Effector memory CD8-positive, alpha-beta T cell (primary cell): ENCODE measurements at regions not wholly inside any gene's neighbourhood (a gene's known extent, or its start where the extent isn't known, plus 50 kb on each side); places are given as distances from the start of the nearest gene placed in this dataset.

Experiments
- ATAC-seq: fragments of 150-1000 bp; cut with Tn5 transposase; replicated peaks from 2 replicates; pipeline ENCODE4 v1.10.0; 2021; ENCODE audit warnings: mild to moderate bottlenecking, moderate library complexity
- DNase-seq, 3 experiments: peaks; one replicate each; pipeline ENCODE4 v3.0.0; 2021
- H3K27ac Mint-ChIP-seq, 2 donors: one replicate each; pipeline ENCODE4 v1.8.0; 2022; ENCODE audit warnings: mild to moderate bottlenecking in 2 of 2, mixed read lengths in 2 of 2, moderate library complexity in 2 of 2
- H3K27me3 Mint-ChIP-seq, 2 donors: one replicate each; pipeline ENCODE4 v1.8.0; 2022; ENCODE audit warnings: mixed read lengths in 2 of 2
- H3K36me3 Mint-ChIP-seq: one replicate; pipeline ENCODE4 v1.8.0; 2022; ENCODE audit warnings: mild to moderate bottlenecking, moderate library complexity, mixed read lengths; ENCODE audit not compliant: insufficient read depth
- H3K4me1 Mint-ChIP-seq, 2 donors: one replicate each; pipeline ENCODE4 v1.8.0; 2022; ENCODE audit warnings: low read depth in 2 of 2, mixed read lengths in 2 of 2
- H3K4me3 Mint-ChIP-seq, 2 donors: one replicate each; pipeline ENCODE4 v1.8.0; 2022; ENCODE audit warnings: mild to moderate bottlenecking in 2 of 2, mixed read lengths in 2 of 2, moderate library complexity in 2 of 2
- H3K9me3 Mint-ChIP-seq, 2 donors: one replicate each; pipeline ENCODE4 v1.8.0; 2022; ENCODE audit warnings: mixed read lengths in 2 of 2

DNA sequence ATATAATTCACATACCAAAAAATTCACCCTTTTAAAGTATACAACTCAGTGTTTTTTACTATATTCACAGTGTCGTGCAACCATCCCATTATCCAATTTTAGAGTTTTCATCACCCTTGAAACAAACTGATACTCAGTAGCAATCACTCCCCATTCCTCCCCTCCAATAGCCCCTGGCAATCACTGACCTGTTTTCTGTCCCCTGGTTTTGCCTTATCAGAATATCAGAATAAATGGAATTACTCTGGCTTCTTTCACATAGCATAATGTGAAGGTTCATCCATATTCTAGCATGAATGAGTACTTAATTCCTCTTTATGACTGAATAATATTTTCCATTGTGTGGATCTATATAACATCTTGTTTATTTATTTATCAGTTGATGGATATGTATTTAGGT is 153.2 kb downstream of the AASDH start:
- no peaks in the 10 kb centered on the region for H3K36me3 Mint-ChIP-seq
- H3K9me3 Mint-ChIP-seq: no peaks in the 10 kb centered on the region
- ATAC-seq: no peak
- H3K27me3 Mint-ChIP-seq: peaks cover 20 to 27% of the 10 kb centered on the region in 2 donors
- no peak overlapping the region for H3K27ac Mint-ChIP-seq
- no peaks in the 10 kb centered on the region for H3K4me1 Mint-ChIP-seq
- H3K4me3 Mint-ChIP-seq: no peak overlapping the region
- no peak for DNase-seq

DNA sequence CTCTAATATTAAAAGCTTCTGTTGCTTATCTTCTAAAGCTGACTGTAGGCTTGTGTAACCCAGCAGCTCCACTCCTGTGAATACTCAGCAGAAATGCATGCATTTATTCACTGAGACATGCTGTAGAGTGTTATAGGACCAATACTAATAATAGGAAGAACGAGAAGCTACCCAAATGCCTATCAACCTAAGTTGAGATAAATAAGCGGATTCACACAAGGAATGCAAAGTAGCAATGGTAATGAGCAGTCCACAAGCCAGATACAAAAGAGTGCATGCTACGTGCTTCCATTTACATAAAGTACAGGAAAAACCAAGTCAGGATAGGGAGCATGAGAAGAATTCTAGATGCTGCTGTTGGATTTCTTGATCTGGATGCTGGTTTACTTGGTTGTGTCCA is 155.9 kb downstream of the AASDH start:
- no peak for ATAC-seq
- no peaks in the 10 kb centered on the region for H3K4me1 Mint-ChIP-seq
- H3K27me3 Mint-ChIP-seq: peaks cover 36 to 42% of the 10 kb centered on the region in 2 donors
- H3K36me3 Mint-ChIP-seq: no peaks in the 10 kb centered on the region
- DNase-seq: no peak
- no peak overlapping the region for H3K4me3 Mint-ChIP-seq
- H3K27ac Mint-ChIP-seq: no peak overlapping the region
- no peaks in the 10 kb centered on the region for H3K9me3 Mint-ChIP-seq

DNA sequence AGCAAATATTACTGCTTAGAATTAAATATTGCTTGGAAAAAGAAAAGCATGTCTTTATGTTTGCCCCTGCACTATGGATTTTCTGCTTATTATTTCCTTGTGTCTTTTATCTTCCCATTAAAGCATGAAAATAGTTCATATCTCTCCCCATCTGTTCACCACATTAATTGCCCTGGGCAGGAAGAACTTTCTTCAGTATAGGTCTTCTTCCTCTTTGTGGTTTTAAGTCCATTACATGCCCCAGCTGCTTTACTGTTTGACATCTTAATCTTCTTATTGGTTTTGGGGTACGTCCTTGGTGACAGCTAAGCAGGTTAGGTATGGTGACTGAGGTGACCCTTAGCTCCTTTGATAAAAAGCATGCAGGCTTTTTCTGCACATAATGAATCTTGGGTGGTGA is 157.3 kb downstream of the AASDH start:
- H3K27ac Mint-ChIP-seq: no peak overlapping the region
- no peaks in the 10 kb centered on the region for H3K36me3 Mint-ChIP-seq
- no peaks in the 10 kb centered on the region for H3K9me3 Mint-ChIP-seq
- ATAC-seq (no peak), DNase-seq (no peak)
- H3K27me3 Mint-ChIP-seq: peaks cover 21 to 39% of the 10 kb centered on the region in 2 donors
- no peak overlapping the region for H3K4me3 Mint-ChIP-seq
- H3K4me1 Mint-ChIP-seq: no peaks in the 10 kb centered on the region

DNA sequence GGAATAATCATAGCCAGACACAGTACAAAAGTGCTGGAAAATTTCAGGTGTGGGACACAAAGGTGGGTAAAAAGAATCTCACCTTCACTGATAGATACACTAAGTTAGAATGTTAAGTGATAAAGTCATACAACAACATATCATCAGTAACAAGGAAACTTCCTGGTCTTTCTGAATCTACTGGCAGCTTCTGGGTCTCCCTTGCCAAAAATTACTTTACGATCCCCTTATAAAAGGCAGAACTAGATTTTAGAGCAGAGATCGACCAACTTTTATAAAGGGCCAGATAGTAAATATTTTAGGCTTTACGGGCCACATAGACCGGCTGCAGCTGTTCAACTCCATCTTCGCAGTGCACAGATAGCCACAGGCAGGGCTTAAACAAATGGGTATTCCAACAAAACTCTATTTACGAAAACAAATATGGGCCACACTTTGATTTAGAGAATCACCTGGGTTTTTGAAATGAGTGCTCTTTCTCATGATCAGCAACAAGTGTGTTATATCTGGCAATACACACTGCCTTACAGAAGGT is 159.9 kb downstream of the AASDH start:
- ATAC-seq (no peak), DNase-seq (no peak)
- H3K9me3 Mint-ChIP-seq: no peaks in the 10 kb centered on the region
- H3K36me3 Mint-ChIP-seq: no peaks in the 10 kb centered on the region
- H3K27me3 Mint-ChIP-seq: peaks cover 13 to 28% of the 10 kb centered on the region in 2 donors
- no peak overlapping the region for H3K27ac Mint-ChIP-seq
- H3K4me3 Mint-ChIP-seq: no peak overlapping the region
- H3K4me1 Mint-ChIP-seq: no peaks in the 10 kb centered on the region

DNA sequence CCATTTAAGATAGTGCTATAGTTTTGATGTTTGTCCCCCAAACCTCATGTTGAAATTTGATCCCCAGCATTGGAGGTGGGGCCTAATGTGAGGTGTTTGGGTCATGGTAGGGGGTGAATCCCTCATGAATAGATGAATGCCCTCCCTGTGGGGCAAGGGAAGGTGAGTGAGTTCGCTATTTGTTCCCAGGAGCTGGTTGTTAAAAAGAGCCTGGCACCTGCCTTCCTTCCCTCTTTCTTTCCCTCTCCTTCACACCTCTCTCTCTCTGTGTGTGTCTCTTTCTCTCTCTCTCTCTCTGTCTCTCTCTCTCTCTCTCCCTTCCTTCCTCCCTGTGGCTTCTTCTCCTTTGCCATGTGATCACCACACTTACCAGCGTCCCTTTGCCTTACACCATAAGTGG is 160.7 kb downstream of the AASDH start:
- Mint-ChIP-seq H3K36me3 (no peaks in the 10 kb centered on the region), H3K4me3 (no peak overlapping the region), H3K27me3 (peaks cover 13 to 28% of the 10 kb centered on the region in 2 donors), H3K4me1 (no peaks in the 10 kb centered on the region), H3K9me3 (no peaks in the 10 kb centered on the region), H3K27ac (no peak overlapping the region)
- no peak for DNase-seq
- ATAC-seq: no peak

DNA sequence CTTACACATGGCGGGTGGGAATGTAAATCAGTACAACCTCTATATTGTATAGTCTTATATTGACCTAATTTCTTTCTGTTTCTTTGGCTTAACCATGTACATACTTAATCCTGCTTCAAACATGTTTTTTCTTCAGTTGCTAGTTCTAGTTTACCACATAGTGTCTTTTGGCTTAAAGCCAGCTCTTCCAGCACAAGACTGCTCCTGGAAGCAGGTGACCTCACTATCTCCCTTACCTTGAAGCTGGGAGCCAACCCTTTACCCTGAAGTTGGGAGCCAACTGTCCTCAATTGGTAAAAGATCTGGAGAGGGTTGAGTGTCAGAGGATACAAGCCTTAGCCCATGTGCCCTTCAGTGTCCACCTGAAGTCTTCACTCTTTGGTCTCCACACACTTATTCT is 162.7 kb downstream of the AASDH start:
- DNase-seq (no peak), ATAC-seq (no peak)
- Mint-ChIP-seq H3K27ac (no peak overlapping the region), H3K4me3 (no peak overlapping the region), H3K4me1 (no peaks in the 10 kb centered on the region), H3K27me3 (peaks cover 30 to 43% of the 10 kb centered on the region in 2 donors), H3K9me3 (no peaks in the 10 kb centered on the region), H3K36me3 (no peaks in the 10 kb centered on the region)

DNA sequence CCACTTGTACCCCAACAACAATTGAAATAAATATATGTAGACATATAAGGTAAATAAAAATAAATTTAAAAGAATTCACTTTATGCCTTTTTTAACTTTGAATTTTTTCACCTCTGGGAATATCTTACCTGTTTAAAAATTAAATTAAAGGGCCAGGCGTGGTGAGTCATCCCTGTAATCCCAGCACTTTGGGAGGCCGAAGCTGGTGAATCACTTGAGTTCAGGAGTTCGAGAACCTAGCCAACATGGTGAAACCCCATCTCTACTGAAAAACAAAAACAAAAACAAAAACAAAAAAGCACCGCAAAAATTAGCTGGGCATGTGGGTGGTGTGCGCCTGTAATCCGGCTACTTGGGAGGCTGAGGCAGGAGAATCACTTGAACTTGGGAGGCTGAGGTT is 164.8 kb downstream of the AASDH start:
- no peaks in the 10 kb centered on the region for H3K4me1 Mint-ChIP-seq
- DNase-seq: no peak
- no peak overlapping the region for H3K27ac Mint-ChIP-seq
- no peak for ATAC-seq
- peaks cover 34 to 41% of the 10 kb centered on the region in 2 donors for H3K27me3 Mint-ChIP-seq
- no peaks in the 10 kb centered on the region for H3K9me3 Mint-ChIP-seq
- no peaks in the 10 kb centered on the region for H3K36me3 Mint-ChIP-seq
- H3K4me3 Mint-ChIP-seq: no peak overlapping the region

DNA sequence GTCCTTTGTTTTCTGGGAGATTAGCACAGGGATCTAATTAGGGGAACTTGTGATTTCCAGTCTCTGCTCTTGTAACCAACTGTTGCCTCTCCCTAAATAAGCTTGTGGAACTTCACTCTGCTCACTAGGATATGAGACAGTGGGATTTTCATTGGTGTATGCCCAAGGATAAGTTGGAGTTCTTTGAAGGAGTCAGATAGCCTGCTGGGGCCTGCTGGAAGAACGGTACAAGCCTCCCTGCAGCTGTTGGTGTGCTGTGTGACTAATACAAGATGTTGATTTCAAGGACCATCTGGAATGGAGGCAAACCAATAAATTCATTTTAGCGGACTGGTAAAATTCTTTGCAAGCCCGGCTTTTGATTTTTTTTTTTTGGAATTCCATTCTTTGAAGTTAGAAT is 167.0 kb downstream of the AASDH start:
- Mint-ChIP-seq H3K9me3 (no peaks in the 10 kb centered on the region), H3K27me3 (peaks cover 28 to 36% of the 10 kb centered on the region in 2 donors), H3K4me3 (no peak overlapping the region), H3K36me3 (no peaks in the 10 kb centered on the region), H3K4me1 (no peaks in the 10 kb centered on the region), H3K27ac (no peak overlapping the region)
- ATAC-seq (no peak), DNase-seq (no peak)

DNA sequence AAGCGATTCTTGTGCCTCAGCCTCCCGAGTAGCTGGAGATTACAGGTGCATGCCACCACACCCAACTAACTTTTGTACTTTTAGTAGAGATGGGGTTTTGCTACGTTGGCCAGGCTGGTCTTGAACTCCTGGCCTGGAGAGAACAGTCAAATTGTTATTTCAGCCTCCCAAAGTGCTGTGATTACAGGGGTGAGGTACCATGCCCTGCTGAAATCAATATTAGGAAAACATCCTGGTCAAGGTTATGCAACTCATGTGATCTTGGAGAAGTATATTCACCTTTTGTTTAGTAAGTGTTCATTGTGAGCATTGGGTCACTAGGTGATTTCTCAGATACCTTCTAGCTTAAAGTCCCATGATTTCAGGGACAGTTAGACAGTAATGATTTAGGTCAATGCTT is 167.8 kb downstream of the AASDH start:
- ATAC-seq (no peak), DNase-seq (no peak)
- Mint-ChIP-seq H3K4me3 (no peak overlapping the region), H3K27ac (no peak overlapping the region), H3K9me3 (no peaks in the 10 kb centered on the region), H3K36me3 (no peaks in the 10 kb centered on the region), H3K27me3 (peaks cover 25 to 36% of the 10 kb centered on the region in 2 donors), H3K4me1 (no peaks in the 10 kb centered on the region)

DNA sequence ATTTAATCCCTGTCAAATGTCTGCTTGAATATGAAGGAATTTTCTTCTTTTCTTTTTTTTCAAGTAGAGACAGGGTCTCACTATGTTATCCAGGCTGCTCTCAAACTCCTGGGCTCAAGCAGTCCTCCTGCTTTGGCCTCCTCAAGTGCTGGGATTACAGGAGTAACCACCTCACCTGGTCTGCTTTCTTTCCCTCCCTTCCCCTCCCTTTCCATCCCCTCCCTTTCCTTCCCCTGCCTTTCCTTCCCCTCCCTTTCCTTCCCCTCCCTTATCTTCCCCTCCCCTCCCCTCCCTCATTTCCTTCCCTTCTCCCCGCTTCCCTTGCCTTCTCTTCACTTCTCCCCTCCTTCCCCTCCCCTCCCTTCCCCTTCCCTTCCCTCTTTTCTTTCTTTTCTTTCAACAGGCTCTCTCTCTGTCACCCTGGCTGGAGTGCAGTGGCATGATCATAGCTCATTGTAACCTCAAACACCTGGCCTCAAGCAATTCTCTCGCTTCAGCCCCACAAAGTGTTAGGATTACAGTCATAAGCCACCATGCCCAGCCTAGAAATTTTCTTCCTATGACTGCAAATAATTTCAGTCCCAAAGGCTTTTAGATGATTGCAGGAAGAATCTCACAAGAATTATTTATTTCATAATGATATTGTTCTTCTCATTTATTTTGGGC is 168.9 kb downstream of the AASDH start:
- DNase-seq: no peak
- Mint-ChIP-seq H3K36me3 (no peaks in the 10 kb centered on the region), H3K4me3 (no peak overlapping the region), H3K27ac (no peak overlapping the region), H3K9me3 (no peaks in the 10 kb centered on the region), H3K4me1 (no peaks in the 10 kb centered on the region), H3K27me3 (peaks cover 25 to 36% of the 10 kb centered on the region in 2 donors)
- no peak for ATAC-seq

DNA sequence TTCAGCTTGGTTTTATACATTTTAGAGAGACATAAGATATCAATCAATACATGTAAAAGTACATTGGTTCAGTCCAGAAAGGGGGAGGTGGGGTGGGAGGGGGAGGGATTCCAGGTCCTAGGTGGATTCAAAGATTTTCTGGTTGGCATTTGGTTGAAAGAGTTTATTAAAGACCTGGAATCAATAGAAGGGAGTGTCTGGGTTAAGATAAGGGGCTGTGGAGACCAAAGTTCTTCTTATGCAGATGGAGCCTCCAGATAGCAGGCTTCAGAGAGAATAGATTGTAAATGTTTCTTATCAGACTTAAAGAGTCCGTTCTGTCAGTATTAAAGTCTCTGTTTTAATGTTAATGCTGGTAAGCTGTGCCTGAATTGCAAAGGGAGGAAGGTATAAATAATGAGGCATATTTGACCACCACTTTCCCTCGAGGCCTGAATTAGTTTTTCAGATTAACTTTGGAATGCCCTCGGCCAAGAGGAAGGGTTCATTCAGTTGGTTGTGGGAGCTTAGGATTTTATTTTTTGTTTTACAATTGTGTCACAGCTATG is 169.9 kb downstream of the AASDH start:
- H3K36me3 Mint-ChIP-seq: no peaks in the 10 kb centered on the region
- H3K27me3 Mint-ChIP-seq: peaks cover 25 to 36% of the 10 kb centered on the region in 2 donors
- H3K4me1 Mint-ChIP-seq: no peaks in the 10 kb centered on the region
- DNase-seq: no peak
- no peaks in the 10 kb centered on the region for H3K9me3 Mint-ChIP-seq
- ATAC-seq: no peak
- H3K4me3 Mint-ChIP-seq: no peak overlapping the region
- H3K27ac Mint-ChIP-seq: no peak overlapping the region

DNA sequence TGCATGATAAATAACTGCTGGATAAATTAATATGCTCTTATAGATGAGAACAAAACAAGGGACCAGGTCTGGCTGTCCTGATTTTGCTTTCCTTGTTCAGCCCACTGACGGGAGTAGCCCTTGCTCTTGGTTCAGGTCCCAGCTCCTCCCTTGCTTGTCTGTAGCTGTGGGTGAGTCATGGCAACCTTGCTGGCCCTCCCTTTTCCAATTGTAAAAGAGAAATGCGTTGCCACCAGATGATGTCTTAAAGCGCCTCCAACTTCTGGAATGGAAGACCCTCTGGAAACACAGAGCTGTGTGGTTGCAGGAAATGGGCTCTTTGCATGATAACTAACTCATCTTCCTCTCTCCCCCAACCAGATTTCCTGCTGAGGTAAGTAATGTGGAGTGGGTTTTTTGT is 171.4 kb downstream of the AASDH start:
- DNase-seq: no peak
- no peak overlapping the region for H3K4me3 Mint-ChIP-seq
- H3K27ac Mint-ChIP-seq: no peak overlapping the region
- H3K27me3 Mint-ChIP-seq: peaks cover 25 to 36% of the 10 kb centered on the region in 2 donors
- no peak for ATAC-seq
- peaks cover 4 to 8% of the 10 kb centered on the region in 2 donors for H3K9me3 Mint-ChIP-seq
- no peaks in the 10 kb centered on the region for H3K36me3 Mint-ChIP-seq
- no peaks in the 10 kb centered on the region for H3K4me1 Mint-ChIP-seq

DNA sequence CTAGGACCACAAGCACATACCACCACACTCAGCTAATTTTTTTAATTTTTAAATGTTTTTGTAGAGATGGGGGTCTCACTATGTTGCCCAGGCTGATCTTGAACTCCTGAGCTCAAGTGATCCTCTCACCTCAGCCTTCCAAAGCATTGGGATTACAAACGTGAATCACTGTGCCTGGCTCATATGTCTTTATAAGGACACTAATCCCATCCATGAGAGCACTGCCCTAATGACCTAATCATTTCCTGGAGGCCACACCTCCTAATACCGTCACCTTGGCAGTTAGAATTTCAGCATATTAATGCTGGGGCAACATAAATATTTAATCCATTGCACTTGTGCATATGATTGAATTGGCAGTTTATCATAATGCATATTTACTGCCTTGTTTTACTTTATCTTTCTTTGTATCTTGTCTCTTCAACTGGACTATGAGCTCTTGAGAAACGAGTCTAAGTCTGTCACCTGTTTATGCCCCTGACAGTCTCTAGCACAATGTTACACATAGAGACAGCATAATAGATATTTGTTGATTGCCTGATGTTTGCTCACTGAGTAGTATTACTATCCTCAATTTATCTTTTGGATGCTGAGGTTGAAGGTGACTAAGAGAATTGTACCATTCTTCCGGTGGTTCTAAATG is 172.0 kb downstream of the AASDH start:
- H3K36me3 Mint-ChIP-seq: no peaks in the 10 kb centered on the region
- peaks cover 19 to 31% of the 10 kb centered on the region in 2 donors for H3K27me3 Mint-ChIP-seq
- no peak for DNase-seq
- H3K27ac Mint-ChIP-seq: no peak overlapping the region
- H3K4me1 Mint-ChIP-seq: no peaks in the 10 kb centered on the region
- no peak overlapping the region for H3K4me3 Mint-ChIP-seq
- no peak for ATAC-seq
- peaks cover 4 to 8% of the 10 kb centered on the region in 2 donors for H3K9me3 Mint-ChIP-seq

DNA sequence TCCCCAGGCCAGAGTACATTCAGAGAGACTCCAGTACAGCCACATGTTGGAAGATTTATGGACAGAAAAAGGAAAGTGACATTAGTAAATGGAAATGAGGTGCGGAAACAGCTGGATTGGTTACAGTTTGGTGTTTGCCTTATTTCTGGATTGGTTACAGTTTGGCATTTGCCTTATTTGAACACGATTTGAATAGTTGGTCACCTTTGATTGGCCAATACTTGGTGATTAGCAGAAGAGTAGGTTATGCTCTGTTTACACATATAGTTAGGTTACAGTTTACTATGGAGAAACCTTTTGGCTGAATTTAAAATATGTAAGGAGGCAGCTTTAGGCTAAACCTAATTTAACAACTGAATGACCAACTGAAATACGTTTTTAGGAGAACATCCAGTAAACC is 173.7 kb downstream of the AASDH start:
- Mint-ChIP-seq H3K4me3 (no peak overlapping the region), H3K9me3 (peaks cover 4 to 8% of the 10 kb centered on the region in 2 donors), H3K4me1 (no peaks in the 10 kb centered on the region), H3K36me3 (no peaks in the 10 kb centered on the region), H3K27me3 (peaks cover 13 to 14% of the 10 kb centered on the region in 2 donors), H3K27ac (no peak overlapping the region)
- DNase-seq: no peak
- no peak for ATAC-seq
